ENCODE measurements at regions not wholly inside any gene's neighbourhood (a gene's known extent, or its start where the extent isn't known, plus 50 kb on each side); places are given as distances from the start of the nearest gene placed in this dataset.
"Not testable (repeated sequence)": the region's sequence is repeated elsewhere in the genome, so short reads cannot be mapped to it uniquely, and the experiment has no call there.

DNA sequence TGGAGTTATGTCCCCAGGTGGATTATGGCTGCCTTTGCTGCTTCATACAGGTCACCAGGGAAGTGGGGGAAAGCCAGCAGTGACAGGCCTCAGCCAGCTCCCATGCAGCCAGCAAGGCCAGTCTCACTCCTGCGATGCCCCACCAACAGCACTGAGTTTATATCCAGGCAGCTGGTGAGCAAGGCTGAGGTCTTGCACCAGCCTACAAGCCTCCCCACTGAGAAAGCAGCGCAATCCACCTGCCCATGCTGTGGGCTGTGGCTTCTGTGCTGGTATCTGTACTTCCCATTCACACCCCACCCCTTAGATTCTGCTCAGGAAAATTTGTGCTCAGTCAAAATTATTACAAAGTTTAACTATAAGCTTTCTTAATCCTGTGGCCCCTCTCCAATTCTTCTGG lies 153.5 kb downstream of the HHIP start:
- DNase-seq, result no peak

DNA sequence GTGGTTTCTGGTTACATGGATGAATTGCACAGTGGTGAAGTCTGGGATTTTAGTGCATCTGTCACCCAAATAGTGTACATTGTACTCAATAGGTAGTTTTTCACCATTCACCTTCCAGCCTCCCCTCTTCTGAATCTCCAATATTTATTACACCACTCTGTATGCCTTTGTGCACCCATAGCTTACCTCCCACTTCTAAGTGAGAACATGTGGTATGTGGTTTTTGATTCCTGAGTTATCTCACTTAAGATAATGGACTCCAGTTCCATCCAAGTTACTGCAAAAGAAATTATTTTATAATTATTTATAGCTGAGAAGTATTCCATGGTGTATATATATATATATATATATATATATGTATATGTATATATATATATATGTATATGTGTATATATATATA lies 155.8 kb downstream of the HHIP start:
- DNase-seq, result no peak

- no peak for DNase-seq
These were observed 162.1 kb downstream of the HHIP start for GRCh38 chr4:144808034-144808433.

DNA sequence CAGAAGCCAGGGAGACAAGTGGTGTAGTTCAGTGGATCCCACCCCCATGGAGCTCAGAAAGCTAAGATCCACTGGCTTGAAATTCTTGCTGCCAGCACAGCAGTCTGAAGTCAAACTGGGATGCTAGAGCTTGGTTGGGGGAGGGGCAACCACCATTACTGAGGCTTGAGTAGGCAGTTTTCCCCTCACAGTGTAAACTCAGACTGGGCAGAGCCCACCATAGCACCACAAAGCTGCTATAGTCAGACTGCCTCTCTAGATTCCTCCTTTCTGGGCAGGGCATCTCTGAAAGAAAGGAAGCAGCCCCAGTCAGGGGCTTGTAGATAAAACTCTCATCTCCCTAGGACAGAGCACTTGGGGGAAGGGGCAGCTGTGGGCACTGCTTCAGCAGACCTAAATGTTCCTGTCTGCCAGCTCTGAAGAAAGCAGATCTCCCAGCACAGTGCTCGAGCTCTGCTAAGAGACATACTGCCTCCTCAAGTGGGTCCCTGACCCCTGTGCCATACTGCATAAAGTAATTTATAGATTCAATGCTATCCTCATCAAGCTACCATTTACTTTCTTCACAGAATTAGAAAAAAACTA lies 163.2 kb downstream of the HHIP start:
- no peak for DNase-seq

DNA sequence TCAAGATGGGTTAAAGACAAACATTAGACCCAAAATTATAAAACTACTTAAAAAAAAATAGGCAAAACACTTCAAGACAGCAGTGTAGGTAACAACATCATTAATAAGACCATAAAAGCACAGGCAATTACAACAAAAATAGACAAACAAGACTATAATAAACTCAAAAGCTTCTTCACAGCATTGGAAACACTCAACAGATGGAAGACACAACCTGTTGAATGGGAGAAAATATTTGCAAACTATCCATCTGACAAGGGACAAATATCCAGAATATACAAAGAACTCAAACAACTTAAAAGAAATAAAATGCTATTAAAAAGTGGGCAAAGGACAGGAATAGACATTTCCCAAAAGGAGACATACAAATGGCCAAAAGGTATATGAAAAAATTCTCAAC lies 170.7 kb downstream of the HHIP start:
- DNase-seq, result no peak

GRCh38 chr4:144817081-144817480 lies 171.1 kb downstream of the HHIP start:
- no peak for DNase-seq

GRCh38 chr4:144818136-144818535 lies 172.2 kb downstream of the HHIP start:
- no peak for DNase-seq

DNA sequence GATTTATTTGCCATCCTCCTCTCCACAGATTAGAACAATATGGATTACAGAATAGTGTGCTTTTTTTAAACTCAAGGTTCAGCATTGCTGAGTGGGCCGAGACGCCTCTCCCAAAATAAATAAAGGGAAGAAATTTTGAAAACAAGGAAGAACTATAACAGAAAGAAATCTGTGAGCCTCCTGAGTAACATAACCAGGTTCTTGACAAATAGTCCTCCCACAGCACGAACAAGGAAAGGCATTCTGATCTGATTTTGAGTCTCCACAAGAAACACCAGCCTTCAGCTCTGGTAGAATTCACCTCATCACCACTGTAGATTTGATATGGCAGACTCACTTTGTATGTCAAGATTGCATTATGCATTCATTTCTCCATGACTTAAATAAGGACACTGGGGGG lies 173.6 kb downstream of the HHIP start:
- DNase-seq, result no peak

GRCh38 chr4:144820011-144820727 lies 174.2 kb downstream of the HHIP start:
- no peak for DNase-seq

- peak; percentile 42 for DNase-seq
These were observed 174.8 kb downstream of the HHIP start for GRCh38 chr4:144820728-144821085.

DNA sequence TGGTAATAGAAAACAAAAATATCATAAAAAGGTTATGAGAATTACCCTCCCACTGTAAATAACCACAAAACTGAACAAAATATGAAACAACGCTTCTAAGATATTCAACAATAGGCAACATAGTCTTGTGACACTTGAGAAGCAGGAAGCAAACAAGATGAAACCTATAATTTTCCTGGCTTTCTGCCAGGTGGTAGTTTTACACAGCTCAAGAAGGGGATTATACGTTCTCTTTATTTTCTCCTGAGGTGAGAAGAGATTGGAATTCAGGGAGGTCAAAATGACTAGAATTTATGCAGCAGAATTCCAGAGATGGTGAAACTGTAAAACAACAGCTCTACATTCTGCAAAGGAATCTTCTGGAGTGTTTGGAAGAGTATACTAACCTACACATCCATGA lies 186.0 kb downstream of the HHIP start:
- no peak for DNase-seq

- DNase-seq, result no peak
These were observed 199.5 kb downstream of the HHIP start for GRCh38 chr4:144845411-144845810.

DNA sequence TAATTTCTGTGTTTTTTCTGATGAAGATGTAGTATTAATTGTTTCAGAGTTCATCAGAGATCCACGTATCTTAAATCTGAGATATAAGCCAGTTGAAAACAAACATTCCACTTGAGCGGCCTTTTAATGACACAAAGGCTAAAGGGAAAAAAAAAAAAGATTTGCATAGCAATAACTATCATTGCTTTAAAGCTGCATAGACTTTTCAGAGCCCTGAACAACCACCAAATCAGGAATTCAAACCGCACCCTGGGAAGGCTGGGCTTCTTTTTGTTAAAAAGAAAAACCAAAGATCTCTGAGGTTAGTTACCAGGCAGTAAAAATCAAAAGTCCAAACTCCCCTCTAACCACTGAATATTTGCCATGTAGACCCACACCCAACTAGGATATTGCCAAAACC lies 206.0 kb downstream of the HHIP start:
- DNase-seq, result no peak

GRCh38 chr4:144861471-144861870 lies 215.5 kb downstream of the HHIP start:
- no peak for DNase-seq

GRCh38 chr4:144862210-144862609 lies 216.3 kb downstream of the HHIP start:
- no peak for DNase-seq

DNA sequence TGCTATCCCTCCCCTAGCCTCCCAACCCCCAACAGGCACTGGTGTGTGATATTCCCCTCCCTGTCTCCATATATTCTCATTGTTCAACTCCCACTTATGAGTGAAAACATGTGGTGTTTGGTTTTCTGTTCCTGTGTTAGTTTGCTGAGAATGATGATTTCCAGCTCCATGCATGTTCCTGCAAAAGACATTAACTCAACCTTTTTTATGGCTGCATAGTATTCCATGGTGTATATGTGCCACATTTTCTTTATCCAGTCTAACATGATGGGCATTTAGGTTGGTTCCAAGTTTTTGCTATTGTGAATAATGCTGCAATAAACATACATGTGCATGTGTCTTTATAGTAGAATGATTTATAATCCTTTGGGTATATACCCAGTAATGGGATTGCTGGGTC lies 218.9 kb downstream of the HHIP start:
- not testable (repeated sequence) for DNase-seq

DNA sequence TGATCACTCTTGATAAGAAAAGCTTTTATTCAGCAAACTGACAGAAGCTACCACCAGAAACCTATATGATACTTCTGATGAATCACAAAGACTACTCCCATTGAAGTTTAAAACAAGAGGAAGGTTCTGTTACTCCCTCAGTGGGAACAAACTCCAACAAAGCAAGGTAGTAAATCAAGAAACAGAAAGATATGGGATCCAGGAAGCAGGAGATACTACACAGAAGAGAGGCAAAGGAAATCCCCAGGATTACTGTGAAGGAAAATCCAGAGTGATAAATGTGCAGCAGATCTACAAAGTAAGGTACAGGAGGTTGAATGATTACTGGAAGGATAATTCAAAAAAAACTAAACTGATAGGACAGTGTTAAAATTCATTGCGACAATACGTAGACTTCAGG lies 222.4 kb downstream of the HHIP start:
- DNase-seq, result no peak

GRCh38 chr4:144872508-144873225 lies 225.3 kb downstream of the ANAPC10 start:
- peak; percentile 33 for DNase-seq

DNA sequence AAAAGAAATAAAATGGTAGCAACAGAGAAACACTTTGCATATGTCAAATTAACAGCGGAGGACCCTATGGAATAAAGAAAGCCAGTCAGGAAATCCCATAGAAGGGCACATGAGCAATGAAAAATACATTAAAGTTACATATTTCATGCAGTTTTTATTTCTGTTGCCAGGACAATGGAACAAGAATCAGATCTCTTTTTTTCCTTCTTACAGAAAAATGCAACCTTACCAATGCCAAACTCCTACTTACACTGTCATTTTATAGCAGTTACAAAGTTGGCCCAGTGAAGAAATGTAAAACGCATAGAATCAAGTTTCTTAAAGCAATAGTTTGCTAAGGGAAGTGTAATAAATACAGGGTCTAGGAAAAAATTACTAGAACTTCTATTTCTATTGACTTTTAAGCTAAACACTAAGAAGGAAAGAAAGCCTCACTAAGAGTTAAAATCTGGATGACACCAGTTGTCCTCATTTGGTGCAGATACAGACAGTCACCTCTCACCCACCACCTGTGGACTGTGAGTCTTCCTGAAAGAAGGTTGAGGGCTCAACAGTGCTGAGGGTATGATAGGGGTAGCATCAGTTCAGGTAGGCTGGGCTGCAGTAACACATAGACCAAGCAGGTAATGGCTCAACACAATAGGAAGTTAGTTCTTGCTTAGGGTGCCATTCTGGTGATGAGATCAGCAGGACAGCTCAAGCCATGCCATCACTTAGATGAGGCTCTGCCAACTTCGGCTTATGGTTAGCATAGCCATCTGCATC lies 224.6 kb downstream of the ANAPC10 start:
- DNase-seq, result no peak

DNA sequence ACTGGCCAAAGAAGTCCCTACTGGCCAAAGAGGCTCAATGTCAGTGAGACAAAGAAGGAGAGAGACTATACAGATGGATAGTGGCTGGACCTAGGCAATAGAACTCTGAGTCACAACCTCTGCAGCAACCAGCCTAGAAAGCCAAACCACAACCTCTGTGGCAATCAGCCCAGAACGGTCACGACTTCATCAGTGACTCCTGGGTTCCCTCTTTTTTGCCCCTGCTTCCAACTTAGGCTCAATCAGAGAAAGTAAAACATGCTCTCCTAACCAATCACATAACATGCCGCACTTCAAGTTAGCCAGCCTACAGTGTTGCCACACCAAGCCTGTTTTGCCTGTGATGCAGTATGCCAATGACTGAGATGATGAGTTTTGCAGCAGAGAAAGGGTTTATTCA lies 203.4 kb downstream of the ANAPC10 start:
- DNase-seq, result no peak

- DNase-seq, result no peak
These were observed 198.6 kb downstream of the ANAPC10 start for GRCh38 chr4:144899393-144899792.

DNA sequence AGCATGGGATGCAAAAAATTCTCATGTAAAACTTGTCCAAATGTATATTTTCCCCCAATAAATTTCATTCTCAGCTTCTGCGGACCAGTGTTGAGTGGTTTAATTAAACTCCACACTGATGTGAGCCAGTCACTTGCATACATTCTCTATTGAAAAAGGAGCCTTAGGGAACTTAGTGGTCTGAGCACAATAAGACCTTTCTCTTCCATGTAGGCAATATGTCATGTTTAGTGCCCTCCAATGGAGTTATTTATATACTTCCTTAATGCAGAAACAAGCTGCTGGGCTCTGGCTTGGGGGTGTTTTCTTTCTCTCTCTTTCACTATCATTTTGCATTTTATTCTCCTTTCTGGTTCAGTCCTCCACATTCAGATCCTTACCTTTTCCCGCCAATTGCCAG lies 196.9 kb downstream of the ANAPC10 start:
- no peak for DNase-seq

DNA sequence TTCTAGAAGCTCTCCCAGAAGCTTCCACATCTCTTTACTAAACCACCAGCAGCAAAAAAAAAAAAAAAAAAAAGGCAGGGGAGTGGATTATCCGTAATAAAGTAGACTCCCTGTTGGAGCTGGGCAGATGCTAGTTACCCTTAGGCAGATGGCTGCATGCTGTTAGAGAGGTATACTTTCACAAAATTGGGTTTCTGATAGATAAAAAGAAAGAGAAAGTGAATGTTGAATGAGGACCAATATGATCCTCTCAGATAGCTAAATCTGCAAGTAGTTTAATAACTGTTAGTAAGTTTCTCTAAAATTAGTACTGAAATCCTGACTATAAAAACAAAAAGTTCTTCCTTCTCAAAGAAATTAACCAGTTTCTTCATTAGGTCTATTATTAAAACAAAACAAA lies 195.4 kb downstream of the ANAPC10 start:
- no peak for DNase-seq

Measured in left hindlimb (tissue), 1 donor.